ENCODE measurements at regions not wholly inside any gene's neighbourhood (a gene's known extent, or its start where the extent isn't known, plus 50 kb on each side); places are given as distances from the start of the nearest gene placed in this dataset.
"Not testable (repeated sequence)": the region's sequence is repeated elsewhere in the genome, so short reads cannot be mapped to it uniquely, and the experiment has no call there.

GRCh38 chr5:41995193-41995592 is 70.1 kb downstream of the FBXO4 start:
- DNase-seq: no peak

GRCh38 chr5:42001673-42002072 is 76.6 kb downstream of the FBXO4 start:
- no peak for DNase-seq

GRCh38 chr5:42003852-42004251 is 78.8 kb downstream of the FBXO4 start:
- DNase-seq: not testable (repeated sequence)

GRCh38 chr5:42005561-42006153 is 80.6 kb downstream of the FBXO4 start:
- no peak for DNase-seq

- no peak for DNase-seq
Measured at GRCh38 chr5:42013561-42013960, 88.5 kb downstream of the FBXO4 start.

GRCh38 chr5:42015254-42015653 is 90.2 kb downstream of the FBXO4 start:
- DNase-seq: no peak

GRCh38 chr5:42015681-42016080 is 90.6 kb downstream of the FBXO4 start:
- DNase-seq: no peak

- DNase-seq: no peak
Measured at GRCh38 chr5:42020788-42021530, 95.9 kb downstream of the FBXO4 start.

GRCh38 chr5:42021923-42022322 is 96.8 kb downstream of the FBXO4 start:
- no peak for DNase-seq

GRCh38 chr5:42022383-42022972 is 97.4 kb downstream of the FBXO4 start:
- no peak for DNase-seq

- no peak for DNase-seq
Measured at GRCh38 chr5:42026446-42026845, 101.4 kb downstream of the FBXO4 start.

- DNase-seq: no peak
Measured at GRCh38 chr5:42032137-42032536, 107.1 kb downstream of the FBXO4 start.

GRCh38 chr5:42035526-42035925 is 110.4 kb downstream of the FBXO4 start:
- DNase-seq: no peak

GRCh38 chr5:42036379-42036778 is 111.3 kb downstream of the FBXO4 start:
- DNase-seq: no peak

GRCh38 chr5:42037379-42037932 is 112.4 kb downstream of the FBXO4 start:
- no peak for DNase-seq

- no peak for DNase-seq
Measured at GRCh38 chr5:42043400-42043799, 118.3 kb downstream of the FBXO4 start.

- no peak for DNase-seq
Measured at GRCh38 chr5:42057254-42057690, 132.2 kb downstream of the FBXO4 start.

- DNase-seq: no peak
Measured at GRCh38 chr5:42059291-42059690, 134.2 kb downstream of the FBXO4 start.

- DNase-seq: no peak
Measured at GRCh38 chr5:42059778-42060464, 134.8 kb downstream of the FBXO4 start.

GRCh38 chr5:42061121-42061520 is 136.0 kb downstream of the FBXO4 start:
- no peak for DNase-seq

GRCh38 chr5:42064821-42065220 is 139.7 kb downstream of the FBXO4 start:
- DNase-seq: no peak

GRCh38 chr5:42066131-42066530 is 141.1 kb downstream of the FBXO4 start:
- DNase-seq: no peak

- no peak for DNase-seq
Measured at GRCh38 chr5:42074353-42074752, 149.3 kb downstream of the FBXO4 start.

Data from femur (tissue), 1 donor.